ENCODE measurements at regions not wholly inside any gene's neighbourhood (a gene's known extent, or its start where the extent isn't known, plus 50 kb on each side); places are given as distances from the start of the nearest gene placed in this dataset.

DNA sequence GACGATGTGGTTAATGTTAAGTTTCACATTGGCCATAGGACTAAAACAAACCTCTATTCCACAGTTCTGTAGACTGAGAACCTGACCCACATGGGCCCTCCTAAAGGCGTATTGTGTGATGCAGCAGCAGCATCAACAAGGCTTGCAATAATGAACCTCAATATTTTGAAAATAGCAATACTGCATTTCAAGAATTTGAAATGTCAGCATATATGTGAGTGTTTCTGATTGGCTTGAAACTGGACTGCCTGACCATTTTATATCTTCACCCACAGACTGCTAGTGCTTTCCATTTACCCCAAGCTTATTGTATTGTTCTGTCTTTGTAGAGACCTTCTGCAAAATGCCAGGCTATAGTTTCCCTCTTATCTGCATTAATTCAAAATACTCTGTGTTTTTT lies 1122.3 kb downstream of the IGSF11 start:
- no peak for TF ChIP-seq POLR2A (IDR thresholded peaks at IDR 0.05)
- TF ChIP-seq CTCF (IDR thresholded peaks at IDR 0.05 in 4 of 5, conservative IDR thresholded peaks at IDR 0.05 in 1 of 5), result no peak

Measured in gastrocnemius medialis (tissue), 4 donors.